HFFc6 (cell line): ENCODE measurements at regions not wholly inside any gene's neighbourhood (a gene's known extent, or its start where the extent isn't known, plus 50 kb on each side); places are given as distances from the start of the nearest gene placed in this dataset.

ENCODE experiments used
- DNase-seq: peaks from one replicate; pipeline ENCODE4 v3.0.0-alpha.2; 2018
- H3K27ac Mint-ChIP-seq: 2 replicates; pipeline ENCODE4 v1.8.0; 2020; ENCODE audit warnings: mild to moderate bottlenecking, mixed read lengths
- H3K27me3 Mint-ChIP-seq: 2 replicates; pipeline ENCODE4 v1.8.0; 2021; ENCODE audit warnings: mild to moderate bottlenecking, moderate library complexity, mixed read lengths; ENCODE audit not compliant: insufficient read depth
- H3K36me3 Mint-ChIP-seq: 2 replicates; pipeline ENCODE4 v1.8.0; 2021; ENCODE audit warnings: low read depth, mixed read lengths
- H3K4me1 Mint-ChIP-seq: 2 replicates; pipeline ENCODE4 v1.8.0; 2020; ENCODE audit warnings: low read depth, mixed read lengths
- H3K4me3 Mint-ChIP-seq: 2 replicates; pipeline ENCODE4 v1.8.0; 2020; ENCODE audit warnings: mild to moderate bottlenecking, moderate library complexity, mixed read lengths
- H3K9me3 Mint-ChIP-seq: 2 replicates; pipeline ENCODE4 v1.8.0; 2020; ENCODE audit warnings: mild to moderate bottlenecking, mixed read lengths
- CTCF ChIP-seq: fragments of 200-600 bp; sonication (generic); IDR thresholded peaks from 2 replicates; pipeline ENCODE4 v1.5.0; 2021; ENCODE audit warnings: antibody characterized with exemption, mild to moderate bottlenecking

GRCh38 chr5:85931220-85931619, 686.5 kb upstream of the COX7C start:
- H3K27ac Mint-ChIP-seq: no peak overlapping the region
- DNase-seq: no peak
- H3K9me3 Mint-ChIP-seq: peaks cover 5% of the 10 kb centered on the region
- H3K36me3 Mint-ChIP-seq: no peaks in the 10 kb centered on the region
- TF ChIP-seq CTCF: no peak
- no peaks in the 10 kb centered on the region for H3K4me1 Mint-ChIP-seq
- no peaks in the 10 kb centered on the region for H3K27me3 Mint-ChIP-seq
- H3K4me3 Mint-ChIP-seq: no peak overlapping the region

- H3K27me3 Mint-ChIP-seq: no peaks in the 10 kb centered on the region
- no peak for DNase-seq
- H3K4me1 Mint-ChIP-seq: no peaks in the 10 kb centered on the region
- H3K4me3 Mint-ChIP-seq: no peak overlapping the region
- no peaks in the 10 kb centered on the region for H3K36me3 Mint-ChIP-seq
- TF ChIP-seq CTCF: no peak
- peaks cover 10% of the 10 kb centered on the region for H3K9me3 Mint-ChIP-seq
- no peak overlapping the region for H3K27ac Mint-ChIP-seq
These were observed 679.5 kb upstream of the COX7C start for GRCh38 chr5:85938201-85938600.

DNA sequence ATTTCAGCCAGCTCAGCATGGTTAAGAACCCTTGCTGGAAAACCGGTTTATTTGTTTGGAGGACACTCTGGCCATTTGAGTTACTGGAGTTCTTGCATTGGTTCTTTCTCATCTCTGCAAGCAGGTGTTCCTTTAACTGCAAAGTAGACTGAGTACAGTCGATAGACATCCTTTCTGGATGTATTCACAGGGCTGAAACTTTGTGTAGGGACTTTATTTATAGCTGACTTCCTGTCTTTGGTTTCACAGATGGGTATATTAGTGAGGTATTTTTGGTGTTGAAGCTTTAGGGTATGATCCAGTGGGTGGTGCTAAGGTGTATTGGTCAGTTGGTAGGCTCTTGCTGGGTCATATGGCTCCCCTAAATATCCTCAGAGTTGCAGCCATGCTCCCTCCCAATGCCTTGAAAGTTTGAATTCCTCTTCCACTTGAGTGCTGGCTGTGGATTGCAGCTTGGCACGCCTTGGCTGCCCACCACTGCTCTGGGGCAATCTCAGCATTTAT, 666.0 kb upstream of the COX7C start:
- H3K4me3 Mint-ChIP-seq: no peak overlapping the region
- no peaks in the 10 kb centered on the region for H3K36me3 Mint-ChIP-seq
- H3K4me1 Mint-ChIP-seq: no peaks in the 10 kb centered on the region
- peaks cover 14% of the 10 kb centered on the region for H3K9me3 Mint-ChIP-seq
- no peak overlapping the region for H3K27ac Mint-ChIP-seq
- no peak for TF ChIP-seq CTCF
- no peaks in the 10 kb centered on the region for H3K27me3 Mint-ChIP-seq
- DNase-seq: no peak

GRCh38 chr5:85952680-85953079, 665.1 kb upstream of the COX7C start:
- no peak for DNase-seq

DNA sequence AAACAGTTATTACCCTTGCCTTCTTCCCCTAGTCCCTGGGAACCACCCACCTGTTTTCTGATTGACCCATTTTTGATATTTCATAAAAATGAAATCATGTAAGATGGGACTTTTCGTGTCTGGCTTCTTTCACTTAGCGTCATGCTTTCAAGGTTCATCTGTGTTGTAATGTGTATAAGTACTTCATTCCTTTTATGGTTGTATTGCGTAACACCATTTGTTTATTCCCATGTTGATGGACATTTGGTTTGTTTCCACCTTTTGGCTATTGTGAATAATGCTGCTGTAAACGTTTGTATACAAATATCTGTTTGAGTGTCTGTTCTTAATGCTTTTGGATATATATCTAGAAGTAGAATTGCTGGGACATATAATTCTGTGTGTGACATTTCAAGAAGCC, 650.1 kb upstream of the COX7C start:
- H3K27me3 Mint-ChIP-seq: no peaks in the 10 kb centered on the region
- DNase-seq: no peak
- H3K9me3 Mint-ChIP-seq: peaks cover 45% of the 10 kb centered on the region
- no peaks in the 10 kb centered on the region for H3K4me1 Mint-ChIP-seq
- no peak overlapping the region for H3K4me3 Mint-ChIP-seq
- H3K27ac Mint-ChIP-seq: no peak overlapping the region
- TF ChIP-seq CTCF: no peak
- H3K36me3 Mint-ChIP-seq: no peaks in the 10 kb centered on the region

More at GRCh38 chr5:85952680-85953079, 665.1 kb upstream of the COX7C start:
- H3K4me3 Mint-ChIP-seq: no peak overlapping the region
- no peaks in the 10 kb centered on the region for H3K4me1 Mint-ChIP-seq
- no peaks in the 10 kb centered on the region for H3K36me3 Mint-ChIP-seq
- peaks cover 18% of the 10 kb centered on the region for H3K9me3 Mint-ChIP-seq
- no peak for TF ChIP-seq CTCF
- H3K27ac Mint-ChIP-seq: no peak overlapping the region
- H3K27me3 Mint-ChIP-seq: no peaks in the 10 kb centered on the region

DNA sequence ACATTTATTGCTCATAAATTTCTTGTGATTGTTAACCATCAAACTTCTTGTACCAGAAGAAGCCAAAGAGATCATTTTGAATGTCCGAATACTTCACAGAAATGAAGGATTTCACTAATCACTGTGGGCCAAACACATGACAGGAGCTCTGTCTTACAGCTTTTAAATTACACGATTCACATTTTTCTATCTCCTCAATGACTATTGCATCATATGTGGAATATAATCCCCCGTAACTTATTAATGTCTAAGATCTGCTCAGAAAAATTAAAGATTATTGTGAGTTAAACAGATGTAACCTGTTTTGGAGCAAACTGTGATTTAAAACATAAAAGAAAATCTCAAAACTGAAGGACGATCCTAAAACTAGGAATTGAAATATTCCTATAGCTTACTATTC, 645.2 kb upstream of the COX7C start:
- H3K36me3 Mint-ChIP-seq: no peaks in the 10 kb centered on the region
- no peak for TF ChIP-seq CTCF
- H3K4me1 Mint-ChIP-seq: no peaks in the 10 kb centered on the region
- H3K9me3 Mint-ChIP-seq: peaks cover 30% of the 10 kb centered on the region
- no peaks in the 10 kb centered on the region; the same call in 1 of the 2 replicates for H3K27me3 Mint-ChIP-seq
- DNase-seq: no peak
- H3K4me3 Mint-ChIP-seq: no peak overlapping the region
- H3K27ac Mint-ChIP-seq: no peak overlapping the region
